HL-60/S4 treated with retinoic acid at 250 ng/mL for 4 days and 3 days (cell line): ENCODE measurements at regions not wholly inside any gene's neighbourhood (a gene's known extent, or its start where the extent isn't known, plus 50 kb on each side); places are given as distances from the start of the nearest gene placed in this dataset.
"Not testable (repeated sequence)": the region's sequence is repeated elsewhere in the genome, so short reads cannot be mapped to it uniquely, and the experiment has no call there.

ENCODE experiments used
- in situ Hi-C: fragments of 300-500 bp; cut with MboI; formaldehyde crosslinking; loops from 2 replicates; pipeline ENCODE4 v1.7.0; 2022; ENCODE audit warnings: low sequenced_read_pairs

GRCh38 chr16:59688006-59688405 is 953.9 kb upstream of the GOT2 start:
- in situ Hi-C loops, result no loop called here

DNA sequence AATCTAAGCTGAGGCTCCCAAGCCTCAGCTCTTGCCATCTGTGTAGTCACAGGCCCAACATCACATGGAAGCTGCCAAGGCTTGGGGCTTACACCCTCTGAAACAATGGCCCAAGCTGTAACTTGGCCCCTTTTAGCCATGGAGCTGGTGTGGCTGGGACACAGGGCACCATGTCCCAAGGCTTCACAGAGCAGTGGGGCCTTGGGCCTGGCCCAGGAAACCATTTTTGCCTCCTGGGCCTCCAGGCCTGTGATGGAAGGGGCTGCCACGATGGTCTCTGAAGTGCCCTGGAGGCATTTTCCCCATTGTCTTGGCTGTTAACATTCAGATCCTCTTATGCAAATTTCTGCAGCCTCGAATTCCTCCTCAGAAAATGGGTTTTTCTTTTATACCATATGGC is 952.3 kb upstream of the GOT2 start:
- in situ Hi-C loops, result no loop called here

- in situ Hi-C loops, result no loop called here
Measured at GRCh38 chr16:59684911-59685310, 950.8 kb upstream of the GOT2 start.

DNA sequence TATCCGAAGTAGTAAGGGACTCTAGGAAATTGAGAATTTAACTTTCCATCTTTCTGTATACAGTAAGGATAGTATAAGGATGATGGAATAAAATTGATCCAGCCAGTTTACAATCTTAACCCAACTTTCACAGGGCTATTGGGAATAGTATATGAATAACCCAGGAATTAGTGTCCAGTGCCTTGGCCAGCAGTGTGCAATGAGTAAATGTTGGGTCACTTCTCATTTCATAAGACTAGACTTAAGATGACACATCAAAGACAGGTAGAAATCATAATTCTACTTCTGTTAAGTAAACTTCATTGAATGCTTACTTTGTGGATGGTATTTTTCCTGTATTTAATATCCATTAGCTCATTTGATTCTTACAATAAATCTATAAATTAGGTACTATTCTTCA is 949.6 kb upstream of the GOT2 start:
- in situ Hi-C loops, result no loop called here

DNA sequence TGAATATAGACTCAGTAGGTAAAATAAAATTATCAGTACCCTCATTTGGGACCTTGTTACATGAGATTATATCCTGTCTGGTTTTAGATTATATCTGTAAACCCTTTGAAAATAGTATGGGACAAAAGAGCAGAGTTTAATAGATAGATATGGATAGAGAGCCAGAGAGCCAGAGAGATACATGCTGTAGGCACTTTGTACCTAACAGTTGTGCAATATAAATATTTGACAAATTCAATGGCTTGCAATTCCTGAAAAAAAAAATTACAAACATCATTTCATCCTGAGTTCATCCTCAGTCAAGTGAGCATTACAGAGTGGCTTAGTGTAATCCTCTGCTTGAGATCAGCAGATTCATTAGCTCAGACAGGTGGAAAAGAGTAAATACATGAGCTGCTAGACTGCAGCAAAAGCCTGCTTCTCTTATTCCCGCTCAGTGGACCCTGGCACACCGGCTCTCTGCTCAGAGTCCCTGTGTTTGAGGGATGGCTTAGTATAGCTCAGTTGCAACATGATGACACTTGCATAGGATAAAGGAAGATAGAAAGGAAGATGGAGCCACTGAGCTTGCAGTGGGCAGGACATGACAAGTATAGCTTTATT is 931.6 kb upstream of the GOT2 start:
- in situ Hi-C loops, result no loop called here

GRCh38 chr16:59658572-59658971 is 924.5 kb upstream of the GOT2 start:
- in situ Hi-C loops, result no loop called here

GRCh38 chr16:59655031-59655430 is 920.9 kb upstream of the GOT2 start:
- in situ Hi-C loops, result no loop called here

DNA sequence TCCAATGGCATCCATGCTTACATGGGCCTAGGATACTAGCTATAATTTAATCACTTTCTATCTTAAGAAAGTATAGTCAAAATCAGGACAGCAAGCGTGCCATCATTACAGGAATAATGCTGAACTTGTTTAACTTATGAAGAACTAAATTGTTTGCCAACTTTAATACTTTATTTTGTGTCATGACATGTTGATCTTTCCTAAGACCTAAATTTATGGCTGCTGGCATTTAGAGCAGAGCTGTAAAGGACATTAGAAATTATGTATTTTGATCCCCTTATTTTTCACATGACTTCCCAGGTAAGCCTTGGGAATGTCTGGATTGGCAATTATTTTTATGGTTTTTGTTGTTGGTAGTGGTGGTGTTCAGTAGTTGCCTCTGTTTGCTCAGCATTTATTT is 920.3 kb upstream of the GOT2 start:
- in situ Hi-C loops, result no loop called here

DNA sequence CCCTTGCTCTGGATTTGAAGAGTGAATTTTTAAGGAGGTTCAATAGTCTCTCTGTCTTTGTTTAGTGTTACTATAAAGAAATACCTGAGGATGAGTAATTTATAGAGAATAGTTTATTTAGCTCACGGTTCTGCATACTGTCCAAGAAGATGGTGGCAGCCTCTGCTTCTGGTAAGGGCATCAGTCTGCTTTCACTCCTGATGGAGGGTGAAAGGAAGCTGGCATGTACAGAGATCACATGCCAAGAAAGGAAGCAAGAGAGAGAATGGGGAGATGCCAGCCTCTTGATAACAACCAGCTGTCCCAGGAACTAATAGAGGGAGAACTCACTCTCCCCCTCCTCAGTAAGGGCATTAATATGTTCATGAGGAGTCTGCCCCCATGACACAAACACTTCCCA is 917.5 kb upstream of the GOT2 start:
- in situ Hi-C loops, result no loop called here

- in situ Hi-C loops, result no loop called here
Measured at GRCh38 chr16:59645194-59645593, 911.1 kb upstream of the GOT2 start.

- in situ Hi-C loops, result no loop called here
Measured at GRCh38 chr16:59635674-59636073, 901.6 kb upstream of the GOT2 start.

DNA sequence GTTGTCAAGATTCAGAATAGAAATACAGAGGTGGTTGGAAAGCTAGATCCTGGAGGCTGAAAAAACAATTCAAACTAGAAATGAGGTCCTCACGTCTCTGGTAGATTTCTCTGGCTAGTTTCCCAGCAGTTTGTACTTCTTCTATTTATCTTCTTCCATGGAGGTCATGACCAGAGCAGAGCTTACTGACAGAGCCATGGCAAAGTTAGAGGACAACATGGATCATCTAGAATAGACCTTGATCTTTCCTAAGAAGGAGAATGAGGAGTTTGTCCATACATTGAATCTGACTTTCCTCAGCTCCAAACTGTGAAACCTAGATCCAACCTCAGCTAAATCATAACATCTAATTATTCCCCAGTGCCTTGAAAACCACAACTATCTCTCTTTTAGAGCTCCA is 900.8 kb upstream of the GOT2 start:
- in situ Hi-C loops, result no loop called here

DNA sequence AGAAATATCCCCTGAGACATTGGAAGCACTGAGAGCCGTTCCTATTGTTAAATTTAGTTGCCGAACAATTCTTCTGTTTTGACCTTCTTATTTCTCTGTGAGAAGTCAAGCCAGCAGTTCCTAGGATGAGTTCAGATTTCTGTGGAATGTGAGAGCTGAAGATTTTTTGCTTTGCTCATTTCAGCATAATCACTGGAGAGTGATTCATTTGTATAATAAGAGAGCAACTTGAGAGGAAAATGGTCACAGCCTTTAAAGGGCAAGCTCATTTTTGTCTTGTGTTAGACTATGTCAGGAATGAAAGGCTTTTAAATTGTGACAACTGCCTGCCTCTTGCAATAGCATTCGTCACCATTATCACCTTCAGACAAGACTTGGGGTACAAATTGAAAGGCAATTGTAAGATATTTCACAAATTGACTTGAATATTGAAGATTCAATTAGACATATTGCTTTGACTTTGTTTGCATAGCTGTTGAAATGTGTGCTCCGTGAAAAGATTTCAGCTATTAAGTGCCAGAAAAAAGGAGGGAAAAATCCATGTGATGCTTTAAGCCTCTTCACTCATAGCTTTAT is 900.0 kb upstream of the GOT2 start:
- in situ Hi-C loops, result no loop called here

DNA sequence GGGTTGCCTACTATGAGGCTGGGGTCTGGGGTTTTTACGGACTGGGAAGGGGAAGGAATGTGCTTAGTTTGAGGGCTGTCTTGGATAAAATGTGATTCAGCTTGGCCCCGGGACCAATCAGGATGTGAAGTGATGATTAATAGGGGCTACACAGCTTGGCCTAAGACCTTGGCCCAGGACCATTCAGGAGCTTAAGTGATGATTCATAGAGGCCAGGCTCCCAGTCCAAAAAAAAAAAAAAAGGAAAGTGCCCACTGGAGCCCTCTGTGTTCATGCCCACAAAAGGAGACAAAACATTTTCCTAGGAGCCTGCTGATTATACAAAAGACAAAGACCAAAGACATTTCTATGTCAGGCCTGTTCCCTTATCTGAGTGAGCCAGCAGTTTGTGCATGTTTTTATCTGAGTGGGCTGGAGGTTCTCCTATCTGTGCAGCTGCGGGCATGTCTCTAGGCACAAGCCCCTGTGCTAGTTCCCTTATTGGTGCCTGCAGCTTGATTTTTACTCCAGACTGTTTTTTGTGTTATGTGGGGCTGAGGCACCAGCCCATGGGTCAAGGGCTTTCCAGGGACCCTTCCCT is 898.2 kb upstream of the GOT2 start:
- in situ Hi-C loops, result no loop called here

DNA sequence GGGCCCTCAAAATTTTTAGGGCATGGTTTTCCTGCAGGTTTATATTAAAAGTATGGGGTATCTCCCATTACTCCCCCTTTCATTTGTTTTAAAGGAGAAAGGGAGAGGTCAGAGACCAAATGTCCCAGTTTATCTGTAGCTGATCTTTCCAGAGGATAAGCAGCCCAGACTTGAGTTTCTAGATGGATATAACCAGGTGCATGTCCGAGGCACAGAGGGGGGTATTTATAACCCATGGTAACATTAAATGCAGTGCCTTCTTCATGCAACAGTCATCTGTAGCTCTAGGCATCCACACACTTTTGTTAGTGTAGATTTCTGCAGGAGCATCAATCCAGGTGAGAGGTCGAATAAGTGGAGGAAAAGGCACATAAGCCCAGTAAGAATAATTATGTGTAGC is 890.3 kb upstream of the GOT2 start:
- in situ Hi-C loops, result not testable (repeated sequence)

- in situ Hi-C loops, result no loop called here
Measured at GRCh38 chr16:59614466-59615240, 880.5 kb upstream of the GOT2 start.

DNA sequence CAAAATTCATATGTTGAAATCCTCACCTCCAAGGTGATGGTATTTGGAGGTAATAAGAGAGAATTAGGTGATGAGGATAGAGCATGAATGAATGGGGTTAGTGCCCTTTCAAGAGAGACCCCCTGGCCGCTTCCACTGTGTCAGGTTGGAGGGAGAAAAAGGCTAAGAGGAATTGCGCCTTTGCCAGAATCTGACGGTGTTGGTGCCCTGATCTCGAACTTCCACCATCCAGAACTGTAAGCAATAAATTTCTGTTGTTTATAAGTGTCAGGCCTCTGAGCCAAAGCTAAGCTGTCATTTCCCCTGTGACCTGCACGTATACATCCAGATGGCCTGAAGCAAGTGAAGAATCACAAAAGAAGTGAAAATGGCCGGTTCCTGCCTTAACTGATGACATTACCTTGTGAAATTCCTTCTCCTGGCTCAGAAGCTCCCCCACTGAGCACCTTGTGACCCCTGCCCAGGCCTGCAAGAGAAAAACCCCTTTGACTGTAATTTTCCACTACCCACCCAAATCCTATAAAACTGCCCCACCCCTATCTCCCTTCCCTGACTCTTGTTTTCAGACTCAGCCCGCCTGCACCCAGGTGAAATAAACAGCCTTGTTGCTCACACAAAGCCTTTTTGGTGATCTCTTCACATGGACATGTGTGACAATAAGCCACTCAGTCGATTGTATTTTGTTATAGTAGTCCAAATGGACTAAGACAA is 878.9 kb upstream of the GOT2 start:
- in situ Hi-C loops, result not testable (repeated sequence)

GRCh38 chr16:59612094-59612493 is 878.0 kb upstream of the GOT2 start:
- in situ Hi-C loops, result no loop called here

DNA sequence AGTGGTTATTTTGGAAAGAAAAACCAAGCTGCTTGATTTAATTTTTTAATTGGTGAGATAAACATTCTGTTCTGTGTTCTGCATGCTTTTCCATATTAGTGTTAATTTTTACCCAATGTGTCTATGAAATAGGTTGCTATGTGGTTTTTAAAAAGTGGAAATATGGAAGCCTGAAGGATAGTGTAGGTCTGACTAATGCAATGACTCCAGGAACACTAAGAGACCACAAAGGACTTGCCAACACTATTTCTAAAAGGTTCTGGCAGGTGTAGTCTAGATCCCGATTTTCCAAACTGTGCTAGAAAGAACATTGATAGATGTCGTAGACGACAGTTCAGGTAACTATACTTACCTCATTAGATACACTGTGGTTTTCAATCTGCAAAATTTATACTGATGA is 877.4 kb upstream of the GOT2 start:
- in situ Hi-C loops, result no loop called here

- in situ Hi-C loops, result no loop called here
Measured at GRCh38 chr16:59605706-59606105, 871.6 kb upstream of the GOT2 start.

- in situ Hi-C loops, result no loop called here
Measured at GRCh38 chr16:59604354-59604753, 870.2 kb upstream of the GOT2 start.
